ENCODE measurements at regions not wholly inside any gene's neighbourhood (a gene's known extent, or its start where the extent isn't known, plus 50 kb on each side); places are given as distances from the start of the nearest gene placed in this dataset.
"Not testable (repeated sequence)": the region's sequence is repeated elsewhere in the genome, so short reads cannot be mapped to it uniquely, and the experiment has no call there.

DNA sequence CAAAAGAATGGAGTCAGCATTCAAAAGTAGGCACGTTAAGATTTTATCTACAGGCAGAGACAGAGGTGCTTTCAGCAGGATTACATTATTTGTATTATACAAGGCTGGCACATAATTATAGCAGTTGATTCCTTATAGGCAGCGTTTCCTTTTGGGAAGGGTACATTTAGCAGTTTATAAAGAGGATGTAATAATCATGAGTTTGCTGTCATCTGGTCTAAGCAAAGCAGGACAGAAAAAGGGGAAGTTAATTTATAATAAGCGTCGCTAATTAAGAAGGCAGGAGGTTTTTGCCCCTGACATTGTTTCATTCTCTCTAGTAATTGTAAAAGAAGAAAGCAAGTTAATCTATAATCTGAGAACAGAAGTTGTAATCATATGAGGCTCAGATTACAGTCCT lies 259.9 kb upstream of the MDGA2 start:
- Mint-ChIP-seq H3K27ac (no peak overlapping the region), H3K9me3 (peaks cover 0 to 49% (median 9%) of the 10 kb centered on the region in 9 donors), H3K27me3 (peaks cover 0 to 1% (median 0%) of the 10 kb centered on the region in 5 donors), H3K4me3 (no peak overlapping the region), H3K4me1 (peaks cover 0 to 3% (median 0%) of the 10 kb centered on the region in 4 donors), H3K36me3 (no peaks in the 10 kb centered on the region)
- DNase-seq (no peak), ATAC-seq (no peak)
- POLR2A ChIA-PET: no interaction called here

DNA sequence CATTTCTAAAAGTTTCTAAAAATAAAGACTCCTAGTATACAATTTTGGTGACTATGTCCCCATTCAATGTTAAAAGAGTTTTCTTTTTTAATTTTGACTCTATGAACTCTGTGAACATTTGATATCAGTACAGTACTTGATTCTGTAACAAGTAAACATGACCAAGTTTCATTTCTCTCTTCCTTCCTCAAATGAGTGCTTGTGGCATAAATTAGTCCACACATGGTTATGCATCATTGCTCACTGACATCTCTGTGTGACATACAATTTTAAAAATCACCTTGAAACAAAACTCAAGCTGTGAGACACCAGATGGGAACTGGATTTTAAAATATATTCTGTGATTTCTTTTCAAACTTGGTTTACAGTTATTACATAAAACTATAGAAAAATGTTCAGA lies 253.9 kb upstream of the MDGA2 start:
- Mint-ChIP-seq H3K27me3 (peaks cover 0 to 1% (median 0%) of the 10 kb centered on the region in 5 donors), H3K9me3 (peaks cover 0 to 41% (median 11%) of the 10 kb centered on the region in 9 donors), H3K36me3 (peaks cover 0 to 7% (median 0%) of the 10 kb centered on the region in 3 donors), H3K4me3 (no peak overlapping the region), H3K27ac (no peak overlapping the region), H3K4me1 (peaks cover 0 to 4% (median 0%) of the 10 kb centered on the region in 4 donors)
- DNase-seq: no peak
- POLR2A ChIA-PET: no interaction called here
- no peak for ATAC-seq

DNA sequence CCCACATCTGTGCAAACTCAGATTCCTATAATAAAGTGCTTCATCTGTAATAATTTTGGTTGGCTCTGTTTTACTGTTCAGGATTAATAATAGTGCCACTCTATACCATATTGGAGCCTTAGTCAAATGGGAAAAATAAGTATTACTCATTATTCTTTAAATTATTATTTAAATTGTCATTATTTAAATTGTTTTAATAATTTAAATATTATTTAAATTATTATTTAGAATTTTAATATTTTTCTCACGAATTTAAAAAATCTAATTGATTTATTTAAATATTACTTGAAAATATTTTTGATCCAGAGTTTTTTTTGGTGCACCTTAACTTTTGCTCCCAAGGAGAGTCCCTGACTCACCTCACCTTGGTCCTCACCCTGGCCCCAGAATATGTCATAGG lies 245.7 kb upstream of the MDGA2 start:
- Mint-ChIP-seq H3K9me3 (peaks cover 0 to 10% (median 3%) of the 10 kb centered on the region in 9 donors), H3K27me3 (no peaks in the 10 kb centered on the region), H3K4me3 (no peak overlapping the region), H3K27ac (no peak overlapping the region), H3K4me1 (peaks cover 0 to 2% (median 0%) of the 10 kb centered on the region in 4 donors), H3K36me3 (peaks cover 0 to under 1% (median 0%) of the 10 kb centered on the region in 3 donors)
- ATAC-seq (no peak), DNase-seq (no peak)
- POLR2A ChIA-PET: no interaction called here

DNA sequence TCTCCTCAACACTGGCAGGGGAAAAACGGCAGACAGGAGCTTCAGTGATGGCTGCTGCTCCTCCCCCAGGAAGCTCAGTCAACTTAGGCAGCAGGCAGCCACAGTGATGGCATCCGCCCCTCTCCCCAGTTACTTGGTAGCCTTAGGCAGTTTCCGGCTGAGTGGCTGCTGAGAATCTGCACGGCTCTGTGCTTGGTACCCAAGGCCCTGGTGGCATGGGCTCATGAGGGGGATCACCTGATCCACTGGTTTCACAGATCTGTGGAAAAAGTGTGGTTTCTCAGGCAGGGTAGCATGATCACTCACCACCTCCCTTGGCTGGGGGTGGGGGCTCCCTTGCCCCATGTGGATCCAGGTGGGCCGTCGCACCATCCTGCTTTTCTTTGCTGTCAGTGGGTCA lies 244.6 kb upstream of the MDGA2 start:
- Mint-ChIP-seq H3K27me3 (no peaks in the 10 kb centered on the region), H3K36me3 (no peaks in the 10 kb centered on the region), H3K4me1 (peaks cover 0 to 2% (median 0%) of the 10 kb centered on the region in 4 donors), H3K27ac (no peak overlapping the region), H3K9me3 (peaks cover 0 to 10% (median 0%) of the 10 kb centered on the region in 9 donors), H3K4me3 (no peak overlapping the region)
- no peak for DNase-seq
- POLR2A ChIA-PET: no interaction called here
- ATAC-seq: no peak

DNA sequence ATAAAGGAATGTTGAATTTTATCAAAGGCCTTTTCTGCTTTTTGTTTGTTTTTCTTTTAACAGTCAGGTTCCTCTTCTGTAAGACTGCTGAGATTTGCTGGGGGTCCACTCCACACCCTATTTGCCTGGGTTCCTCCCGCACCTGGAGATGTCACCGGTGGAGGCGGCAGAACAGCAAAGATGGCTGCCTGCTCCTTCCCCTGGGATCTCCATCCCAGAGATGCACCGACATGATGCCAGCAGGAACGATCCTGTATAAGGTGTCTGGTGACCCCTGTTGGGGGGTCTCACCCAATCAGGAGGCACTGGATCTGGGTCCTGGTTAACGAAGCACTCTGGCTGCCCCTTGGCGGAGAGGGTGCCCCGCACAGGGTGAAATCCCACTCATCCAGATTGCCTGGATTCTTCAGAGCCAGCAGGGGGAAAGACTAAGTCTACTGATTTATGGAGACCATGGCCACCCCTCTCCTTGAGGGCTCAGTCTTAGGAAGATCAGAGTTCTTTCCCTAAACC lies 244.0 kb upstream of the MDGA2 start:
- Mint-ChIP-seq H3K36me3 (no peaks in the 10 kb centered on the region), H3K4me3 (no peak overlapping the region), H3K9me3 (peaks cover 0 to 10% (median 0%) of the 10 kb centered on the region in 9 donors), H3K27ac (no peak overlapping the region), H3K4me1 (peaks cover 0 to 2% (median 0%) of the 10 kb centered on the region in 4 donors), H3K27me3 (no peaks in the 10 kb centered on the region)
- DNase-seq: no peak
- POLR2A ChIA-PET: no interaction called here
- ATAC-seq: no peak

DNA sequence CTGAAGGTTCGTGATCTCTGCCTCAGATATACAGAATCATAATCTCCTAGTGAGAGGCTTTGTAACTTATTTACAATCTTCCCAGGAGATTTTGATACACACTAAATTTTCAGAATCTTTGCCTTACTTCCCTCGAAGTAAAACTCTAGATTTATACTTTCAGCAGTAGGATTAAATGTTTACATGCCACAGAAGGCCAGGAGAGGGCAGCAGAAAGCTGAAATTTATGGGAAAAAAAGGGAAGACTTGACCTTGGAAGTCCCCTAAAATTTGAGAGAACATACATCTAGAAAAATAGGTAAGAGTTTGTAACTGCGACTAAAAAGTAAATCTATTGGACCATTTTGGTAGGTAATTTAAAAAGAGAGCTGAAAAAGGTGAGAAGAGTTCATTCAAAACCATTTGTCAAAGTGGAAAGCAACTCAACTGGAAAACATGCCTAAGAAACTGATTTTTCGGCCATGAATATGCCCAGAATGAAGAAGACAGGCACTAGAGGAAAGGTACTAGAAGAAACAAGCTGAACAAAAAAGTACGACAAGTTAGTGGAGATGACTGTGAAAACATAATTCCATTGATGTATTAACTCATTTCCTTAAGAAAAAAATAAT lies 242.0 kb upstream of the MDGA2 start:
- Mint-ChIP-seq H3K27me3 (no peaks in the 10 kb centered on the region), H3K9me3 (peaks cover 0 to 10% (median 0%) of the 10 kb centered on the region in 9 donors), H3K27ac (no peak overlapping the region), H3K4me1 (peaks cover 0 to 2% (median 0%) of the 10 kb centered on the region in 4 donors), H3K4me3 (no peak overlapping the region), H3K36me3 (no peaks in the 10 kb centered on the region)
- ATAC-seq: no peak
- POLR2A ChIA-PET: no interaction called here
- DNase-seq: no peak

DNA sequence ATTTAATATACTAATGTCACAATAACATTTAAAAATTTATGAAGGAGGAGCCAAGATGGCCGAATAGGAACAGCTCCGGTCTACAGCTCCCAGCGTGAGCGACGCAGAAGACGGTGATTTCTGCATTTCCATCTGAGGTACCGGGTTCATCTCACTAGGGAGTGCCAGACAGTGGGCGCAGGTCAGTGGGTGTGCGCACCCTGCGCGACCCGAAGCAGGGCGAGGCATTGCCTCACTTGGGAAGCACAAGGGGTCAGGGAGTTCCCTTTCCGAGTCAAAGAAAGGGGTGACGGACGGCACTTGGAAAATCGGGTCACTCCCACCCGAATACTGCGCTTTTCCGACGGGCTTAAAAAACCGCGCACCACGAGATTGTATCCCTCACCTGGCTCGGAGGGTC lies 225.7 kb upstream of the MDGA2 start:
- H3K27ac Mint-ChIP-seq, H3K4me1 Mint-ChIP-seq, DNase-seq, H3K4me3 Mint-ChIP-seq, ATAC-seq, H3K27me3 Mint-ChIP-seq, POLR2A ChIA-PET, H3K36me3 Mint-ChIP-seq: not testable (repeated sequence)
- peaks cover 0 to 13% (median 10%) of the 10 kb centered on the region in 9 donors for H3K9me3 Mint-ChIP-seq

DNA sequence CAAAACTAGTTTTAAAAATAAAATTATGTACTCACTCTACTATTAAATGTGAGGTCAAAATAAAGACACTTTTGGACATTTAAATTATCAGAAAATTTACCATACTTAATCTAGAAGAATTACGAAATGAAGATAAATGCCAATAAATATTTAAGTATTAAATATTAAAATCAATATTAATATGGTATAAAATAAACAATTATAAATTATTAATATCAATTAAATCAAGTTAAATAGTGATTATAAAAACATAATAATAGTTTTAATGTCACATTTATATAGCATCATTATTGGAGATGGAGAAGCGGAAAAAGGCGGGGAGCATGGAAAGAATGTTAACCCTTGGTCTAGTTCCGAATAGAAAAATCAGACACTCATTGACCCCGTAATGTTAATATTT lies 224.3 kb upstream of the MDGA2 start:
- DNase-seq: no peak
- H3K27ac Mint-ChIP-seq: no peak overlapping the region
- H3K36me3 Mint-ChIP-seq: peaks cover 0 to 4% (median 0%) of the 10 kb centered on the region in 3 donors
- peaks cover 0 to 13% (median 10%) of the 10 kb centered on the region in 9 donors for H3K9me3 Mint-ChIP-seq
- no peaks in the 10 kb centered on the region for H3K27me3 Mint-ChIP-seq
- POLR2A ChIA-PET: no interaction called here
- H3K4me1 Mint-ChIP-seq: no peaks in the 10 kb centered on the region
- H3K4me3 Mint-ChIP-seq: no peak overlapping the region
- ATAC-seq: no peak

DNA sequence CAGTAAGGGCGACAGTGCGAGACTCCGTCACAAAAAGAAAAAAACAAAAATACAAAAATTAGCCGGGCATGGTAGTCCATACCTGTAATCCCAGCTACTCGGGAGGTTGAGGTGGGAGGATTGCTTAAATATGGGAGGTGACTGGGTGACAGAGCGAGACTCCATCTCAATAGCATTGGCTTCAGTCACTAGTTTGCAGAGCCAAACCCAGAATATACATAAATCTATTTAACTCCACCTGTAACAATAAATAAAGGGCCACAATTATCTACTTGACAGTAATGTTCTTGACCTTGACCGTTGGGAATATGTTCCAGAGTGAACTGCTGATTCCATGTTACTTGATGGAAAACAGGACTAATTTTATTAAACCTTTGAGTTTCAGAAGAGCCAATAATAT lies 198.9 kb upstream of the MDGA2 start:
- no peak for ATAC-seq
- no peak overlapping the region for H3K27ac Mint-ChIP-seq
- POLR2A ChIA-PET: no interaction called here
- H3K27me3 Mint-ChIP-seq: no peaks in the 10 kb centered on the region
- H3K9me3 Mint-ChIP-seq: peaks cover 2 to 16% (median 8%) of the 10 kb centered on the region in 9 donors
- H3K4me1 Mint-ChIP-seq: no peaks in the 10 kb centered on the region
- H3K4me3 Mint-ChIP-seq: no peak overlapping the region
- DNase-seq: no peak
- no peaks in the 10 kb centered on the region for H3K36me3 Mint-ChIP-seq

DNA sequence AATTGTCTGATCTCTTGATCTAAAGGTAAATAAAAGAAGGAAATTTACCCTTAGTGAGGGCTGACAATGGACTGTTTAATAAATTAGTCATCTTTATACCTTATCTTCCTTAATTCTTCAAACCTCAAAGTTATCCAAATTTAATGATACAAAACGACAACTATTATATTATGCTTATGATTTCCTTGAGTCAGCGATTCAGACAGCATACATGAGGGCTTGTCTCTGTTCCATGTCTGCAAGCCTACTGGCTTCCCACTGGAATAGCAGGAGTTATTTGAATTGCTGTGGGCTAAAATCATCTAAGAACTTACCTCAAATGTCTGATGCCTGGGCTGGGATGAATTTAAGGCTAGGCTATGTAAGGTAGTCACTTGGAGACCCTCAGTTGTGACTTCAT lies 197.2 kb upstream of the MDGA2 start:
- no peak for DNase-seq
- Mint-ChIP-seq H3K27me3 (no peaks in the 10 kb centered on the region), H3K36me3 (no peaks in the 10 kb centered on the region), H3K4me1 (no peaks in the 10 kb centered on the region), H3K4me3 (no peak overlapping the region), H3K27ac (no peak overlapping the region), H3K9me3 (peaks cover under 1 to 11% (median 6%) of the 10 kb centered on the region in 9 donors)
- no peak for ATAC-seq
- POLR2A ChIA-PET: no interaction called here

DNA sequence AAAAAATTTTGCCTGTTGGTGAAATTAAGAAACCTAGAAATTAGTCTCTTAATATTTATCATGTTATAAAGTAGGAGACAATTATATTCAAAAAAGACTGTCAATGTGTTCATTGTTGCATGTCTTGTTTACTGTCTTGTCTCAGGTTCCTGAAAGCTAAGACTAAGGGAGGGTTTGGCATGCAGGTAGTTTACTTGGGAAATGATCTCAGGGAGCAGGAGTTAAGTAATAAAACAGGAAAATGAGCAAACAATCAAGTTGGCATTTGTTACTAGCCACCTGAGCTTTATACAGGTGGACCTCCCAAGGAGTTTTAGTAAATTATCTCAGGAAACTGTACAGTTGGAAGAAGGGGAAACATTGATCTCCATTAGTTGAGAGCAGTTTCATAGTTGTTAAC lies 188.0 kb upstream of the MDGA2 start:
- no peaks in the 10 kb centered on the region for H3K27me3 Mint-ChIP-seq
- H3K4me1 Mint-ChIP-seq: no peaks in the 10 kb centered on the region
- H3K9me3 Mint-ChIP-seq: peaks cover 0 to 12% (median 4%) of the 10 kb centered on the region in 9 donors
- POLR2A ChIA-PET: no interaction called here
- H3K36me3 Mint-ChIP-seq: no peaks in the 10 kb centered on the region
- ATAC-seq (no peak), DNase-seq (no peak)
- H3K4me3 Mint-ChIP-seq: no peak overlapping the region
- H3K27ac Mint-ChIP-seq: no peak overlapping the region

DNA sequence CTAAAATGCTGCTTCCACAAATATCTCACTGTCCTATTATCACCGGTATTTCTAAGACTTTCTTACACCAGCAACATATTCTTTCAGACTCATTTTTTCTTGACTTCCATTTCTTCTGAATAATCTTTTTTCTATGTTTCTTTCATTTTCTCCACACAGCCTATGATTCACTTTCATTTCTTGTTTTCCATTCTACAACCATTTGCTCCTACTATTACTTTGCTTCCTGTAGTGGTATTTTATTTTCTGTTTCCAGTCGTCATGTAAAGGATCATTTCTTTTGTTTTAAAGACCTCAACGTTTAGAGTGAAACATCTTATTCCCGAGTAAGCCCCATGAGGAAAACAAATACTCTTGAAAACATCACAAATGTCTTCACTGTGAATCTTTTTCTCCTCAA lies 182.2 kb upstream of the MDGA2 start:
- DNase-seq (no peak), ATAC-seq (no peak)
- H3K9me3 Mint-ChIP-seq: peaks cover 0 to 21% (median 5%) of the 10 kb centered on the region in 9 donors
- no peak overlapping the region for H3K4me3 Mint-ChIP-seq
- H3K27ac Mint-ChIP-seq: no peak overlapping the region
- no peaks in the 10 kb centered on the region for H3K27me3 Mint-ChIP-seq
- H3K36me3 Mint-ChIP-seq: no peaks in the 10 kb centered on the region
- no peaks in the 10 kb centered on the region for H3K4me1 Mint-ChIP-seq
- POLR2A ChIA-PET: no interaction called here

DNA sequence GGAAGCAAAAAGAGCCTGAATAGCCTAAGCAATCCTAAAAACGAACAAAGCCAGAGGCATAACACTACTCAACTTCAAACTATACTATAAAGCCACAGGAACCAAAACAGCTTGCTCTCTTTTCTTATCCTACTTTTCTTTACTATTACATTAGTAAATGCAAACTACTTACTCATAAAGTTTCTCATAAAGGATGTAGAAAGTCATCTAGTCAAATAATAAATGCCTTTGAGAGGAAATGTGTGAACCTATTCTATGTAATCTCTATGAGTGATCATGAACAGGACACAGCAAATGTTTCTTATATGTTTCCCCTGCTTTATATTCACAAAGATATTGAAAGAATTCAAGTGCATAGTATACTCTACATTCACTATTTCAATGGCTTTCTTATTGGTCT lies 176.9 kb upstream of the MDGA2 start:
- no peak for ATAC-seq
- no peak overlapping the region for H3K4me3 Mint-ChIP-seq
- H3K27ac Mint-ChIP-seq: no peak overlapping the region
- H3K27me3 Mint-ChIP-seq: no peaks in the 10 kb centered on the region
- H3K36me3 Mint-ChIP-seq: no peaks in the 10 kb centered on the region
- DNase-seq: no peak
- no peaks in the 10 kb centered on the region for H3K4me1 Mint-ChIP-seq
- peaks cover 2 to 20% (median 7%) of the 10 kb centered on the region in 9 donors for H3K9me3 Mint-ChIP-seq
- POLR2A ChIA-PET: no interaction called here

DNA sequence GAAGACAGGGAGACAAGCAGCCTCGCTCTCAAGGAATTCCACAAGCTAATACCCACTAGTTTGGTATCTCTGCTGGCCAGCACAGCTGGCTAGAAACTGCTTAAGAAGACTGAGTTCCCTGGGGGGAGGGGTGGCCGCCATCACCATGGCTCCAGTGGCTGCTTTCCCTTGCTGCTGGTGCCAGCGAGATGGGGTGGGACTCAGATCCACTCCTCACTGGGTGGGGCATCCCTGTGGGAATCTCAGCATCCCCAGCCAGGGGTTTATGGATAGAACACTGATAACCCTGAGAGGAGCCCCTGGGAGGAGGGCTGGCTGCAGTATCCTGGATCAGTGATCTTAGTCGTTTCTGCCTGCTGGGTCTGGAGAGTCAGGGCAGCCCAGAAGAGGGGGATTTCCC lies 170.6 kb upstream of the MDGA2 start:
- Mint-ChIP-seq H3K9me3 (peaks cover 6 to 19% (median 12%) of the 10 kb centered on the region in 9 donors), H3K4me1 (no peaks in the 10 kb centered on the region), H3K27ac (no peak overlapping the region), H3K36me3 (no peaks in the 10 kb centered on the region), H3K4me3 (no peak overlapping the region), H3K27me3 (no peaks in the 10 kb centered on the region)
- ATAC-seq: no peak
- POLR2A ChIA-PET: no interaction called here
- DNase-seq: no peak

All from naive thymus-derived CD8-positive, alpha-beta T cell (primary cell).